Glutamatergic neuron (in vitro differentiated cells): ENCODE measurements at regions not wholly inside any gene's neighbourhood (a gene's known extent, or its start where the extent isn't known, plus 50 kb on each side); places are given as distances from the start of the nearest gene placed in this dataset.

Source experiments
- DNase-seq: peaks from one replicate; pipeline ENCODE4 v3.0.0; 2022
- H3K27ac Mint-ChIP-seq: one replicate; pipeline ENCODE4 v1.8.0; 2020; ENCODE audit warnings: mild to moderate bottlenecking, mixed read lengths, inconsistent platforms; ENCODE audit not compliant: unreplicated experiment
- H3K27me3 Mint-ChIP-seq: one replicate; pipeline ENCODE4 v1.8.0; 2020; ENCODE audit warnings: mild to moderate bottlenecking, moderate library complexity, mixed read lengths, inconsistent platforms; ENCODE audit not compliant: unreplicated experiment
- H3K36me3 Mint-ChIP-seq: one replicate; pipeline ENCODE4 v1.8.0; 2020; ENCODE audit warnings: mild to moderate bottlenecking, mixed read lengths, inconsistent platforms; ENCODE audit not compliant: unreplicated experiment
- H3K4me1 Mint-ChIP-seq: one replicate; pipeline ENCODE4 v1.8.0; 2020; ENCODE audit warnings: mild to moderate bottlenecking, low read depth, mixed read lengths, inconsistent platforms; ENCODE audit not compliant: unreplicated experiment
- H3K4me3 Mint-ChIP-seq: one replicate; pipeline ENCODE4 v1.8.0; 2020; ENCODE audit warnings: mild to moderate bottlenecking, mixed read lengths, inconsistent platforms; ENCODE audit not compliant: unreplicated experiment
- H3K9me3 Mint-ChIP-seq: one replicate; pipeline ENCODE4 v1.8.0; 2020; ENCODE audit warnings: mild to moderate bottlenecking, moderate library complexity, mixed read lengths, inconsistent platforms; ENCODE audit not compliant: unreplicated experiment
- CTCF ChIP-seq: fragments of 200-600 bp; sonication (generic); IDR thresholded peaks from one replicate; pipeline ENCODE4 v1.5.0; 2021; ENCODE audit not compliant: partially characterized antibody, unreplicated experiment

- no peaks in the 10 kb centered on the region for H3K4me1 Mint-ChIP-seq
- H3K9me3 Mint-ChIP-seq, result no peaks in the 10 kb centered on the region
Measured at GRCh38 chr12:53811606-53812005, 59.8 kb upstream of the CISTR start.

GRCh38 chr12:53816360-53817020 is 64.7 kb upstream of the CISTR start:
- no peak for TF ChIP-seq CTCF
- peaks cover 1% of the 10 kb centered on the region for H3K9me3 Mint-ChIP-seq
- H3K4me3 Mint-ChIP-seq, result no peak overlapping the region
- H3K27ac Mint-ChIP-seq, result no peak overlapping the region
- peaks cover 2% of the 10 kb centered on the region for H3K27me3 Mint-ChIP-seq
- DNase-seq, result no peak
- no peaks in the 10 kb centered on the region for H3K36me3 Mint-ChIP-seq
- H3K4me1 Mint-ChIP-seq, result peaks cover 5% of the 10 kb centered on the region

More at GRCh38 chr12:53811606-53812005, 59.8 kb upstream of the CISTR start:
- Mint-ChIP-seq H3K27ac (no peak overlapping the region), H3K36me3 (no peaks in the 10 kb centered on the region), H3K27me3 (peaks cover 4% of the 10 kb centered on the region), H3K4me3 (no peak overlapping the region)
- DNase-seq, result no peak
- no peak for TF ChIP-seq CTCF

GRCh38 chr12:53817021-53817389 is 65.2 kb upstream of the CISTR start:
- no peak for DNase-seq
- Mint-ChIP-seq H3K36me3 (no peaks in the 10 kb centered on the region), H3K4me1 (peaks cover 5% of the 10 kb centered on the region), H3K4me3 (no peak overlapping the region), H3K27ac (no peak overlapping the region), H3K9me3 (peaks cover 1% of the 10 kb centered on the region), H3K27me3 (peaks cover under 1% of the 10 kb centered on the region)
- TF ChIP-seq CTCF, result no peak

GRCh38 chr12:53820514-53821306 is 68.9 kb upstream of the CISTR start:
- Mint-ChIP-seq H3K27ac (peak overlapping the region; percentile 34), H3K9me3 (peaks cover 1% of the 10 kb centered on the region), H3K27me3 (no peaks in the 10 kb centered on the region), H3K36me3 (no peaks in the 10 kb centered on the region), H3K4me3 (peak overlapping the region; percentile 12), H3K4me1 (peaks cover 5% of the 10 kb centered on the region)
- TF ChIP-seq CTCF, result no peak
- DNase-seq, result no peak
